HepG2 (cell line): ENCODE measurements at regions not wholly inside any gene's neighbourhood (a gene's known extent, or its start where the extent isn't known, plus 50 kb on each side); places are given as distances from the start of the nearest gene placed in this dataset.

ENCODE experiments used
- ATAC-seq: fragments of 200-7000 bp; cut with Tn5 transposase; 3 replicates; pipeline ENCODE4 v1.9.1; 2020; ENCODE audit warnings: mild to moderate bottlenecking, moderate library complexity
- BruUV-seq: library from RNA; stranded (reverse); fragments of 400-500 nt; replicated peaks from 2 replicates; lab custom pipeline; 2021; lab: Mats Ljungman, UMichigan
- CTCF ChIA-PET: fragments of 300-600 bp; formaldehyde crosslinking; extraction: SDS; loops from one replicate; lab custom pipeline; 2021; ENCODE audit warnings: low total read pairs, inconsistent platforms, low intra/inter-chr PET ratio; lab: Yijun Ruan, JAX
- POLR2A ChIA-PET: fragments of 350-600 bp; sonication (Branson Sonifier 250); formaldehyde crosslinking; loops from one replicate; lab custom pipeline; 2020; ENCODE audit warnings: antibody characterized with exemption, inconsistent platforms; lab: Yijun Ruan, JAX
- DNase-seq: peaks from one replicate; pipeline ENCODE4 v3.0.0-alpha.2; 2015; ENCODE audit warnings: low spot score
- FAIRE-seq: peaks from 3 replicates; lab custom pipeline; 2011; peaks lifted over from hg19 to GRCh38; lab: Jason Lieb, UNC
- H2AFZ ChIP-seq: one replicate; pipeline ENCODE4 v1.6.1; 2011; ENCODE audit warnings: low read length, inconsistent platforms
- H3K27ac ChIP-seq: fragments of 300-600 bp; 3 replicates; pipeline ENCODE4 v1.8.0; 2011; ENCODE audit warnings: mixed run types, mild to moderate bottlenecking, mixed read lengths, low read length, inconsistent platforms; ENCODE audit not compliant: insufficient read depth; ENCODE audit errors: extremely low read length
- H3K27me3 ChIP-seq, 2 experiments: fragments of 200-600 bp in 1 of 2; 2 replicates in 1 of 2; 3 replicates in 1 of 2; pipeline versions ENCODE4 v1.6.0 to v1.8.0; 2011; ENCODE audit warnings: low read length in 2 of 2, mild to moderate bottlenecking in 2 of 2, moderate library complexity in 2 of 2, inconsistent platforms in 1 of 2; ENCODE audit not compliant: insufficient read depth in 2 of 2, control insufficient read depth in 1 of 2
- H3K36me3 ChIP-seq, 2 experiments: fragments of 200-600 bp in 1 of 2; replicated peaks in 1 of 2; 2 replicates in 1 of 2; 3 replicates in 1 of 2; pipeline versions ENCODE4 v1.5.1 to v1.8.0; 2011; ENCODE audit warnings: low read length in 2 of 2, inconsistent platforms in 1 of 2; ENCODE audit not compliant: insufficient read depth in 2 of 2, control insufficient read depth in 1 of 2
- H3K4me1 ChIP-seq: 2 replicates; pipeline ENCODE4 v1.5.1; 2012; ENCODE audit warnings: low read length, inconsistent platforms; ENCODE audit not compliant: insufficient read depth
- H3K4me2 ChIP-seq: 2 replicates; pipeline ENCODE4 v1.6.0; 2011; ENCODE audit warnings: low read depth, low read length, inconsistent platforms
- H3K4me3 ChIP-seq, 3 experiments: fragments of 200-600 bp in 1 of 3; sonication (generic), shearing (Covaris generic) in 1 of 3; replicated peaks in 1 of 3; 2 replicates each; pipeline ENCODE4 v1.5.1; 2011 to 2016; ENCODE audit warnings: low read length in 3 of 3, inconsistent platforms in 2 of 3, low read depth in 2 of 3, mild to moderate bottlenecking in 2 of 3, control low read depth in 1 of 3, mixed read lengths in 1 of 3; ENCODE audit not compliant: insufficient read depth in 1 of 3
- H3K79me2 ChIP-seq: one replicate; pipeline ENCODE4 v1.6.1; 2011; ENCODE audit warnings: low read length, inconsistent platforms; ENCODE audit not compliant: insufficient read depth
- H3K9ac ChIP-seq: 2 replicates; pipeline ENCODE4 v1.6.0; 2011; ENCODE audit warnings: mild to moderate bottlenecking, low read depth, low read length, inconsistent platforms; ENCODE audit not compliant: insufficient read depth
- H3K9me3 ChIP-seq: 2 replicates; pipeline ENCODE4 v1.5.1; 2012; ENCODE audit warnings: mild to moderate bottlenecking, low read length
- H4K20me1 ChIP-seq: 2 replicates; pipeline ENCODE4 v1.6.0; 2011; ENCODE audit warnings: inconsistent platforms, mild to moderate bottlenecking, low read length, moderate library complexity; ENCODE audit not compliant: insufficient read depth
- ESRRA ChIP-seq: sonication (generic); formaldehyde crosslinking; IDR thresholded peaks from 2 replicates; pipeline ENCODE4 v1.5.1; 2020; ENCODE audit warnings: mild to moderate bottlenecking, low read depth, missing genetic modification reagents
- HNF4A ChIP-seq: sonication (generic); formaldehyde crosslinking; IDR thresholded peaks from 2 replicates; pipeline ENCODE4 v1.4.0; 2020; ENCODE audit warnings: missing genetic modification reagents
- PREB ChIP-seq: sonication (generic); formaldehyde crosslinking; IDR thresholded peaks from 2 replicates; pipeline ENCODE4 v1.4.0; 2020; ENCODE audit warnings: missing genetic modification reagents
- SP140L ChIP-seq: sonication (generic); formaldehyde crosslinking; IDR thresholded peaks from 2 replicates; pipeline ENCODE4 v1.4.0; 2020; ENCODE audit warnings: missing genetic modification reagents, borderline replicate concordance
- ZNF160 ChIP-seq: sonication (generic); formaldehyde crosslinking; IDR thresholded peaks from 2 replicates; pipeline ENCODE4 v1.8.0; 2022; ENCODE audit warnings: mild to moderate bottlenecking, inconsistent platforms, missing genetic modification reagents
- ZNF691 ChIP-seq: sonication (generic); formaldehyde crosslinking; IDR thresholded peaks from 2 replicates; pipeline ENCODE4 v1.4.0; 2020; ENCODE audit warnings: missing genetic modification reagents, low read depth, mild to moderate bottlenecking, borderline replicate concordance
- WGBS: methylation state at CpG from one replicate; pipeline ENCODE4 v1.1.6; 2017; ENCODE audit warnings: low lambda C conversion rate; 5-methylcytosine and 5-hydroxymethylcytosine counted together
- in situ Hi-C: cut with HindIII; loops from 2 replicates; pipeline ENCODE4 v1.10.0; 2017; ENCODE audit warnings: low pct_unique_long_range_greater_than_20kb; ENCODE audit not compliant: extremely low pct_ligation_motif_present
- intact Hi-C: fragments of 100-400 bp; cut with micrococcal nuclease; formaldehyde crosslinking; loops from one replicate; pipeline ENCODE4 v1.10.0; 2022; ENCODE audit not compliant: unreplicated experiment
- TF ChIP-seq, protein P1 (sequence below): IDR thresholded peaks from 2 replicates; pipeline ENCODE4 v1.6.1; 2016; ENCODE audit warnings: low read depth, missing genetic modification reagents, missing compliant biosample characterization
- TF ChIP-seq, protein P2 (sequence below): sonication (generic); formaldehyde crosslinking; IDR thresholded peaks from 2 replicates; pipeline ENCODE4 v1.4.0; 2020; ENCODE audit warnings: missing genetic modification reagents
- TF ChIP-seq, protein P3 (sequence below): sonication (generic); formaldehyde crosslinking; IDR thresholded peaks from 2 replicates; pipeline ENCODE4 v1.5.0; 2020; ENCODE audit warnings: missing genetic modification reagents, mild to moderate bottlenecking, borderline replicate concordance

DNA sequence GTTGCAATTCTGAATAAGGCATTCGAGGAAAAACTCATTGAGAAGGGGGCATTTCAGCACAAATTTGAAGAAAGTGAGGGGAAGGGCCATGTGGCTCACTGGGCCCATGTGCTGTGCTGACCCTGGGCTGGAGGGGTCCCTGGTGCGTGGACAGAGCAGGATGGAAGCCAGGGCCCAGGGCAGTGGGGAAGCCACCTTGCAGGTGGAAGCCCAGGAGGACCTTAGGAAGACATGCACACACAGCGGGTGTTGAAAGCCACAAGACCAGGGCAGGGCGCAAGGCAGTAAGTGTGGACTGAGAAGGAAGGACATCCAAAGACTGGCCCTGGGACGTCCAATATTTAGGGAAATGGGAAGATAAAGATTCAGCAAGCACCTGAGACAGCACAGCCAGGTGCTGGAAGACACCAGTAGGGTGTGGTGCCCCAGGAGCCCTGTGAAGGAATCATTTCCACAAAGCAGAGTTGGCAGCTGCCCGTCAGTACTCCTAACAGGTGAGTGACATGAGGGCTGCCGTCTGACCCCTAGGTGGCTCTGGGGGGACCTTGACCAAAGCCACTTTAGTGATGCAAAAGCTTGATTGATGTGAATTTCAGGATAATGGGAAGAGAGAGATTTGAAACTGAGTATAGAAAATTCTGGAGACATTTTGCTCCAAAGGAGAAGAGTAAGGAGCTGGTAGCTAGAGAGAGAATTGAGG, 254.4 kb upstream of the EXOC2 start (continued):
- TF ChIP-seq, protein P1, sequence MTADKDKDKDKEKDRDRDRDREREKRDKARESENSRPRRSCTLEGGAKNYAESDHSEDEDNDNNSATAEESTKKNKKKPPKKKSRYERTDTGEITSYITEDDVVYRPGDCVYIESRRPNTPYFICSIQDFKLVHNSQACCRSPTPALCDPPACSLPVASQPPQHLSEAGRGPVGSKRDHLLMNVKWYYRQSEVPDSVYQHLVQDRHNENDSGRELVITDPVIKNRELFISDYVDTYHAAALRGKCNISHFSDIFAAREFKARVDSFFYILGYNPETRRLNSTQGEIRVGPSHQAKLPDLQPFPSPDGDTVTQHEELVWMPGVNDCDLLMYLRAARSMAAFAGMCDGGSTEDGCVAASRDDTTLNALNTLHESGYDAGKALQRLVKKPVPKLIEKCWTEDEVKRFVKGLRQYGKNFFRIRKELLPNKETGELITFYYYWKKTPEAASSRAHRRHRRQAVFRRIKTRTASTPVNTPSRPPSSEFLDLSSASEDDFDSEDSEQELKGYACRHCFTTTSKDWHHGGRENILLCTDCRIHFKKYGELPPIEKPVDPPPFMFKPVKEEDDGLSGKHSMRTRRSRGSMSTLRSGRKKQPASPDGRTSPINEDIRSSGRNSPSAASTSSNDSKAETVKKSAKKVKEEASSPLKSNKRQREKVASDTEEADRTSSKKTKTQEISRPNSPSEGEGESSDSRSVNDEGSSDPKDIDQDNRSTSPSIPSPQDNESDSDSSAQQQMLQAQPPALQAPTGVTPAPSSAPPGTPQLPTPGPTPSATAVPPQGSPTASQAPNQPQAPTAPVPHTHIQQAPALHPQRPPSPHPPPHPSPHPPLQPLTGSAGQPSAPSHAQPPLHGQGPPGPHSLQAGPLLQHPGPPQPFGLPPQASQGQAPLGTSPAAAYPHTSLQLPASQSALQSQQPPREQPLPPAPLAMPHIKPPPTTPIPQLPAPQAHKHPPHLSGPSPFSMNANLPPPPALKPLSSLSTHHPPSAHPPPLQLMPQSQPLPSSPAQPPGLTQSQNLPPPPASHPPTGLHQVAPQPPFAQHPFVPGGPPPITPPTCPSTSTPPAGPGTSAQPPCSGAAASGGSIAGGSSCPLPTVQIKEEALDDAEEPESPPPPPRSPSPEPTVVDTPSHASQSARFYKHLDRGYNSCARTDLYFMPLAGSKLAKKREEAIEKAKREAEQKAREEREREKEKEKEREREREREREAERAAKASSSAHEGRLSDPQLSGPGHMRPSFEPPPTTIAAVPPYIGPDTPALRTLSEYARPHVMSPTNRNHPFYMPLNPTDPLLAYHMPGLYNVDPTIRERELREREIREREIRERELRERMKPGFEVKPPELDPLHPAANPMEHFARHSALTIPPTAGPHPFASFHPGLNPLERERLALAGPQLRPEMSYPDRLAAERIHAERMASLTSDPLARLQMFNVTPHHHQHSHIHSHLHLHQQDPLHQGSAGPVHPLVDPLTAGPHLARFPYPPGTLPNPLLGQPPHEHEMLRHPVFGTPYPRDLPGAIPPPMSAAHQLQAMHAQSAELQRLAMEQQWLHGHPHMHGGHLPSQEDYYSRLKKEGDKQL, result no peak
- no peak for TF ChIP-seq ZNF160 (CRISPR knock-in tag)

DNA sequence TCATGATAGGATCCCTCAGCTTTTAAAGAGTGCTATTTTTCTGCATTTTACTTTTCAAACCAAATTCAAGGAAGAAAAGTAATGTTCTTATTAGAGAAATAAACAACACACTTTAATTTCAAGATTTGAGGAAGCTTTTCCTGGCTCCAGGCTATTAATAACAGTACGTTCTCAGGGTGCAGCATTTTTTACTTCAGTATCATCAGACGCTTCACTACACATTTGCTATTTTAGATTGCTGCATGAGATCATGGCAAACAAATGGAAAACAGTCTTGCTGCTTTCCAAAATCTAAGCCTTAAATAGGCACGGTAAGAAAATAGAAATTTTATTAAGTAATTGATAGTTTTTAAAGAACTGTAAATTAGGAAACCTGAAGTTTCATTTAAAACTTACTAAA, 253.6 kb upstream of the EXOC2 start:
- Histone ChIP-seq H3K36me3 (no peaks in the 10 kb centered on the region), H3K4me3 (no peak overlapping the region), H3K9ac (no peak overlapping the region), H3K27ac (no peak overlapping the region), H3K4me1 (no peaks in the 10 kb centered on the region), H3K27me3 (peaks cover 2 to 21% of the 10 kb centered on the region in 2 experiments; a peak in 3 of 5 replicates), H2AFZ (no peak overlapping the region), H3K79me2 (no peaks in the 10 kb centered on the region), H3K9me3 (no peaks in the 10 kb centered on the region), H3K4me2 (no peak overlapping the region), H4K20me1 (no peaks in the 10 kb centered on the region)
- ChIA-PET POLR2A (no interaction called here), CTCF (no interaction called here)
- intact Hi-C loops (no loop called here), in situ Hi-C loops (no loop called here)
- DNase-seq (no peak), FAIRE-seq (no peak), ATAC-seq (no peak)
- 49% methylated on average over 3 of the region's 3 CpGs for WGBS
- BruUV-seq, result no TSS peak
- TF ChIP-seq, protein P2, sequence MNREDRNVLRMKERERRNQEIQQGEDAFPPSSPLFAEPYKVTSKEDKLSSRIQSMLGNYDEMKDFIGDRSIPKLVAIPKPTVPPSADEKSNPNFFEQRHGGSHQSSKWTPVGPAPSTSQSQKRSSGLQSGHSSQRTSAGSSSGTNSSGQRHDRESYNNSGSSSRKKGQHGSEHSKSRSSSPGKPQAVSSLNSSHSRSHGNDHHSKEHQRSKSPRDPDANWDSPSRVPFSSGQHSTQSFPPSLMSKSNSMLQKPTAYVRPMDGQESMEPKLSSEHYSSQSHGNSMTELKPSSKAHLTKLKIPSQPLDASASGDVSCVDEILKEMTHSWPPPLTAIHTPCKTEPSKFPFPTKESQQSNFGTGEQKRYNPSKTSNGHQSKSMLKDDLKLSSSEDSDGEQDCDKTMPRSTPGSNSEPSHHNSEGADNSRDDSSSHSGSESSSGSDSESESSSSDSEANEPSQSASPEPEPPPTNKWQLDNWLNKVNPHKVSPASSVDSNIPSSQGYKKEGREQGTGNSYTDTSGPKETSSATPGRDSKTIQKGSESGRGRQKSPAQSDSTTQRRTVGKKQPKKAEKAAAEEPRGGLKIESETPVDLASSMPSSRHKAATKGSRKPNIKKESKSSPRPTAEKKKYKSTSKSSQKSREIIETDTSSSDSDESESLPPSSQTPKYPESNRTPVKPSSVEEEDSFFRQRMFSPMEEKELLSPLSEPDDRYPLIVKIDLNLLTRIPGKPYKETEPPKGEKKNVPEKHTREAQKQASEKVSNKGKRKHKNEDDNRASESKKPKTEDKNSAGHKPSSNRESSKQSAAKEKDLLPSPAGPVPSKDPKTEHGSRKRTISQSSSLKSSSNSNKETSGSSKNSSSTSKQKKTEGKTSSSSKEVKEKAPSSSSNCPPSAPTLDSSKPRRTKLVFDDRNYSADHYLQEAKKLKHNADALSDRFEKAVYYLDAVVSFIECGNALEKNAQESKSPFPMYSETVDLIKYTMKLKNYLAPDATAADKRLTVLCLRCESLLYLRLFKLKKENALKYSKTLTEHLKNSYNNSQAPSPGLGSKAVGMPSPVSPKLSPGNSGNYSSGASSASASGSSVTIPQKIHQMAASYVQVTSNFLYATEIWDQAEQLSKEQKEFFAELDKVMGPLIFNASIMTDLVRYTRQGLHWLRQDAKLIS (CRISPR knock-in tag), result no peak
- TF ChIP-seq ESRRA (no peak), PREB (CRISPR knock-in tag) (no peak), HNF4A (no peak), ZNF691 (CRISPR knock-in tag) (no peak), SP140L (CRISPR knock-in tag) (no peak)
- TF ChIP-seq, protein P3, sequence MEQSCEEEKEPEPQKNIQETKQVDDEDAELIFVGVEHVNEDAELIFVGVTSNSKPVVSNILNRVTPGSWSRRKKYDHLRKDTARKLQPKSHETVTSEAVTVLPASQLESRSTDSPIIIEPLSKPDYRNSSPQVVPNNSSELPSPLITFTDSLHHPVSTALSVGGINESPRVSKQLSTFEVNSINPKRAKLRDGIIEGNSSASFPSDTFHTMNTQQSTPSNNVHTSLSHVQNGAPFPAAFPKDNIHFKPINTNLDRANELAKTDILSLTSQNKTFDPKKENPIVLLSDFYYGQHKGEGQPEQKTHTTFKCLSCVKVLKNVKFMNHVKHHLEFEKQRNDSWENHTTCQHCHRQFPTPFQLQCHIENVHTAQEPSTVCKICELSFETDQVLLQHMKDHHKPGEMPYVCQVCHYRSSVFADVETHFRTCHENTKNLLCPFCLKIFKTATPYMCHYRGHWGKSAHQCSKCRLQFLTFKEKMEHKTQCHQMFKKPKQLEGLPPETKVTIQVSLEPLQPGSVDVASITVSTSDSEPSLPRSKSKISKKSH (CRISPR knock-in tag), result no peak
